ENCODE measurements at regions not wholly inside any gene's neighbourhood (a gene's known extent, or its start where the extent isn't known, plus 50 kb on each side); places are given as distances from the start of the nearest gene placed in this dataset.

- Histone ChIP-seq H3K4me1 (replicated peaks in 1 of 2; ENCODE audit: control insufficient read depth in 2 of 2, insufficient read depth in 2 of 2, low read length in 2 of 2) (peaks cover 31 to 59% of the 10 kb centered on the region in 2 experiments), H3K9me3 (replicated peaks; ENCODE audit: control insufficient read depth, insufficient read depth, low read depth, low read length) (no peaks in the 10 kb centered on the region), H3K27ac (ENCODE audit: extremely low read depth, low read depth, low read length) (peak overlapping the region; percentile 56), H2AFZ (ENCODE audit: low read depth, low read length) (peak overlapping the region; percentile 73), H3K9me1 (ENCODE audit: control insufficient read depth, insufficient read depth, low read length) (no peaks in the 10 kb centered on the region), H3K4me2 (ENCODE audit: insufficient read depth, low read length) (no peak overlapping the region), H3K9ac (ENCODE audit: insufficient read depth in 1 of 2, low read depth in 2 of 2, low read length in 2 of 2) (peak overlapping the region in 1 of 2 experiments; percentile 82; a peak in 3 of 4 replicates), H3K27me3 (ENCODE audit: control insufficient read depth in 2 of 2, insufficient read depth in 2 of 2, low read length in 2 of 2) (no peaks in the 10 kb centered on the region), H3K79me2 (ENCODE audit: control insufficient read depth, insufficient read depth, low read length) (no peaks in the 10 kb centered on the region), H4K20me1 (replicated peaks; ENCODE audit: control insufficient read depth, insufficient read depth, low read length) (no peaks in the 10 kb centered on the region), H3K36me3 (ENCODE audit: control insufficient read depth, insufficient read depth, low read length) (no peaks in the 10 kb centered on the region), H3K4me3 (no peak overlapping the region)
- in situ Hi-C loops (cut with MboI) = no loop called here
- DNase-seq (ENCODE audit: extremely low read depth in 1 of 4, low spot score in 3 of 4) (peak in 3 of 4 experiments; percentile 18 to 73 (median 53)), FAIRE-seq (peak; percentile 71), ATAC-seq (peak; percentile 44)
- ChIA-PET POLR2A (interaction anchor here (0.5 to 1.2 kb wide), 4 partner anchors 9 to 182 kb away, joined by 3 to 5 read pairs (median 4); no protein-coding TSS in a partner anchor), CTCF (ENCODE audit: low intra/inter-chr PET ratio) (no interaction called here)
- no TSS peak for BruUV-seq (replicated peaks)
- intact Hi-C loops (cut with micrococcal nuclease) = no loop called here
- 22% methylated on average over 5 of the region's 6 CpGs for WGBS (ENCODE audit: insufficient coverage, low coverage, missing lambda C conversion rate)
- no peak for TF ChIP-seq NELFE (IDR thresholded peaks at IDR 0.05; ENCODE audit: insufficient read depth, insufficient read length)
- TF ChIP-seq HDAC1 (IDR thresholded peaks at IDR 0.05) = peak in 1 of 2 experiments; percentile 28; a peak in 1 of 4 replicates
- peak; percentile 79 for TF ChIP-seq NFRKB (IDR thresholded peaks at IDR 0.05; ENCODE audit: low read depth)
- TF ChIP-seq ZNF395 (CRISPR knock-in tag; IDR thresholded peaks at IDR 0.05) = 0 out of 2 replicates have a peak, but pooled peaks have one; percentile 4
- no peak for TF ChIP-seq NRF1 (conservative IDR thresholded peaks at IDR 0.05 in 1 of 2, IDR thresholded peaks at IDR 0.05 in 1 of 2)
- TF ChIP-seq ETS1 (conservative IDR thresholded peaks at IDR 0.05; ENCODE audit: control insufficient read depth, low read depth, low read length) = 0 out of 2 replicates have a peak, but pooled peaks have one; percentile 36
- TF ChIP-seq RBFOX2 (IDR thresholded peaks at IDR 0.05; ENCODE audit: low read depth, low read length) = peak; percentile 38; the same call in 1 of the 2 replicates
- 0 out of 2 replicates have a peak, but pooled peaks have one; percentile 36 for TF ChIP-seq ZBTB9 (CRISPR knock-in tag; IDR thresholded peaks at IDR 0.05)
- TF ChIP-seq ZBTB17 (CRISPR knock-in tag; IDR thresholded peaks at IDR 0.05) = 0 out of 2 replicates have a peak, but pooled peaks have one; percentile 24
- peak; percentile 11; the same call in 1 of the 2 replicates for TF ChIP-seq EHMT2 (IDR thresholded peaks at IDR 0.05)
- TF ChIP-seq PTRF (tag; IDR thresholded peaks at IDR 0.05) = no peak
- peak; percentile 58 for TF ChIP-seq DPF2 (IDR thresholded peaks at IDR 0.05)
- TF ChIP-seq TEAD4 (IDR thresholded peaks at IDR 0.05; ENCODE audit: low read length) = no peak
- no peak for TF ChIP-seq TEAD4 (CRISPR knock-in tag; IDR thresholded peaks at IDR 0.05; ENCODE audit: borderline replicate concordance)
- peak; percentile 30; the same call in 1 of the 2 replicates for TF ChIP-seq ZEB2 (IDR thresholded peaks at IDR 0.05)
- 0 out of 2 replicates have a peak, but pooled peaks have one; percentile 40 for TF ChIP-seq KLF6 (CRISPR knock-in tag; IDR thresholded peaks at IDR 0.05; ENCODE audit: borderline replicate concordance)
- peak in 1 of 2 experiments; percentile 28; a peak in 1 of 4 replicates for TF ChIP-seq TRIM24 (IDR thresholded peaks at IDR 0.05)
- 0 out of 2 replicates have a peak, but pooled peaks have one; percentile 40 for TF ChIP-seq L3MBTL2 (IDR thresholded peaks at IDR 0.05)
Measured at GRCh38 chr6:43964659-43965570, 162.3 kb downstream of the MRPL14 start.

Data from K562 (cell line).